ENCODE measurements at regions not wholly inside any gene's neighbourhood (a gene's known extent, or its start where the extent isn't known, plus 50 kb on each side); places are given as distances from the start of the nearest gene placed in this dataset.

DNA sequence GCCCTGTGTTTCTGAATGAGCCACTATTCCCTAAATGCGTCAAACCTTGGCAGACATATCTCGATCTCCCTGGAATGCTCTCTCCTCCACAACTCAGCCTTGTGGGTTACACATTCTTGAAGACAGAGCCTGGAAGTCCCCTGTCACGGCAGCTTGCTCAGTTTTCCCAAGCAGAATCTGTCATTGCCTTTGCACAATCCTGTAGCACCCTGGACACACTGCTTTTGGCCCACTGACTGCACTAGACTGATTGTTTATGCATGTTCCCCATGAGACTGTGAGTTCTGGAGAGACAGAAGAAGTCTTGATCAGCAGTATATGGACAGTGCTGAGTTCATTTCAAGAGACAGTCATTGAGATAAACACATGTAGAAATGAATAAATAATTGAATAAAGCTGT lies 406.7 kb downstream of the CD83 start:
- TF ChIP-seq, protein P1, sequence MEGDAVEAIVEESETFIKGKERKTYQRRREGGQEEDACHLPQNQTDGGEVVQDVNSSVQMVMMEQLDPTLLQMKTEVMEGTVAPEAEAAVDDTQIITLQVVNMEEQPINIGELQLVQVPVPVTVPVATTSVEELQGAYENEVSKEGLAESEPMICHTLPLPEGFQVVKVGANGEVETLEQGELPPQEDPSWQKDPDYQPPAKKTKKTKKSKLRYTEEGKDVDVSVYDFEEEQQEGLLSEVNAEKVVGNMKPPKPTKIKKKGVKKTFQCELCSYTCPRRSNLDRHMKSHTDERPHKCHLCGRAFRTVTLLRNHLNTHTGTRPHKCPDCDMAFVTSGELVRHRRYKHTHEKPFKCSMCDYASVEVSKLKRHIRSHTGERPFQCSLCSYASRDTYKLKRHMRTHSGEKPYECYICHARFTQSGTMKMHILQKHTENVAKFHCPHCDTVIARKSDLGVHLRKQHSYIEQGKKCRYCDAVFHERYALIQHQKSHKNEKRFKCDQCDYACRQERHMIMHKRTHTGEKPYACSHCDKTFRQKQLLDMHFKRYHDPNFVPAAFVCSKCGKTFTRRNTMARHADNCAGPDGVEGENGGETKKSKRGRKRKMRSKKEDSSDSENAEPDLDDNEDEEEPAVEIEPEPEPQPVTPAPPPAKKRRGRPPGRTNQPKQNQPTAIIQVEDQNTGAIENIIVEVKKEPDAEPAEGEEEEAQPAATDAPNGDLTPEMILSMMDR (IDR thresholded peaks at IDR 0.05), result no peak
- TF ChIP-seq, protein P2, sequence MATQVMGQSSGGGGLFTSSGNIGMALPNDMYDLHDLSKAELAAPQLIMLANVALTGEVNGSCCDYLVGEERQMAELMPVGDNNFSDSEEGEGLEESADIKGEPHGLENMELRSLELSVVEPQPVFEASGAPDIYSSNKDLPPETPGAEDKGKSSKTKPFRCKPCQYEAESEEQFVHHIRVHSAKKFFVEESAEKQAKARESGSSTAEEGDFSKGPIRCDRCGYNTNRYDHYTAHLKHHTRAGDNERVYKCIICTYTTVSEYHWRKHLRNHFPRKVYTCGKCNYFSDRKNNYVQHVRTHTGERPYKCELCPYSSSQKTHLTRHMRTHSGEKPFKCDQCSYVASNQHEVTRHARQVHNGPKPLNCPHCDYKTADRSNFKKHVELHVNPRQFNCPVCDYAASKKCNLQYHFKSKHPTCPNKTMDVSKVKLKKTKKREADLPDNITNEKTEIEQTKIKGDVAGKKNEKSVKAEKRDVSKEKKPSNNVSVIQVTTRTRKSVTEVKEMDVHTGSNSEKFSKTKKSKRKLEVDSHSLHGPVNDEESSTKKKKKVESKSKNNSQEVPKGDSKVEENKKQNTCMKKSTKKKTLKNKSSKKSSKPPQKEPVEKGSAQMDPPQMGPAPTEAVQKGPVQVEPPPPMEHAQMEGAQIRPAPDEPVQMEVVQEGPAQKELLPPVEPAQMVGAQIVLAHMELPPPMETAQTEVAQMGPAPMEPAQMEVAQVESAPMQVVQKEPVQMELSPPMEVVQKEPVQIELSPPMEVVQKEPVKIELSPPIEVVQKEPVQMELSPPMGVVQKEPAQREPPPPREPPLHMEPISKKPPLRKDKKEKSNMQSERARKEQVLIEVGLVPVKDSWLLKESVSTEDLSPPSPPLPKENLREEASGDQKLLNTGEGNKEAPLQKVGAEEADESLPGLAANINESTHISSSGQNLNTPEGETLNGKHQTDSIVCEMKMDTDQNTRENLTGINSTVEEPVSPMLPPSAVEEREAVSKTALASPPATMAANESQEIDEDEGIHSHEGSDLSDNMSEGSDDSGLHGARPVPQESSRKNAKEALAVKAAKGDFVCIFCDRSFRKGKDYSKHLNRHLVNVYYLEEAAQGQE (IDR thresholded peaks at IDR 0.05; ENCODE audit: low read depth, low read length), result no peak

Data from SK-N-SH (cell line).